Suprapubic skin (tissue), 4 donors: ENCODE measurements at regions not wholly inside any gene's neighbourhood (a gene's known extent, or its start where the extent isn't known, plus 50 kb on each side); places are given as distances from the start of the nearest gene placed in this dataset.

Source experiments
- EP300 ChIP-seq: sonication (generic); formaldehyde crosslinking; IDR thresholded peaks from one replicate; pipeline ENCODE4 v1.6.1; 2017; ENCODE audit warnings: antibody characterized with exemption
- POLR2A ChIP-seq, 2 donors: fragments of 450-650 bp; IDR thresholded peaks; one replicate each; pipeline ENCODE4 v1.6.1; 2017; ENCODE audit warnings: antibody characterized with exemption in 2 of 2, mild to moderate bottlenecking in 2 of 2, moderate library complexity in 2 of 2
- POLR2AphosphoS5 ChIP-seq, 3 donors: sonication (generic); formaldehyde crosslinking; IDR thresholded peaks; one replicate each; pipeline ENCODE4 v1.6.1; 2017; ENCODE audit warnings: antibody characterized with exemption in 3 of 3
- TF ChIP-seq, protein P1 (sequence below), 2 donors: fragments of 200-600 bp in 1 of 2; fragments of 450-650 bp in 1 of 2; sonication (generic) in 1 of 2; IDR thresholded peaks; one replicate each; pipeline ENCODE4 v1.5.1; 2016 to 2019; ENCODE audit warnings: antibody characterized with exemption in 2 of 2, mild to moderate bottlenecking in 1 of 2, moderate library complexity in 1 of 2

DNA sequence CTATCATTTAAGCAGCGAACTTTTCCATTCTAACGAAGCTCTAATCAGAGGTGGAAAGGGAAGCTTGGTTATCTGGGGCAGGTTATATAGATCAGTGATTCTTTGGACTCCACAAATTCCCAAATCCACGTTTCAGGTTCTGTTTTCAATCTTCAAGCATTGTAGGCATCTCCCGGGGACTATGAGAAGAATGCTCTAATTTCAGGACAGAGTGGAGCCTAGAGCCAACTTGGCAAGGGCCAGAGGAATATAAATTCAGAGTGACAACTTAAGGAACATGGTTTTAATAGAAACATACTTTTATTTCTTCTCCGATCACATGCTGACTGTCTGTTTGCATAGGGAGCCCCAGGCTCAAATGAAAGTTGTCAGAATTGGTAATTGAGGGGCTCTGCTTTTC is 514.0 kb upstream of the KLF4 start:
- TF ChIP-seq, protein P1, sequence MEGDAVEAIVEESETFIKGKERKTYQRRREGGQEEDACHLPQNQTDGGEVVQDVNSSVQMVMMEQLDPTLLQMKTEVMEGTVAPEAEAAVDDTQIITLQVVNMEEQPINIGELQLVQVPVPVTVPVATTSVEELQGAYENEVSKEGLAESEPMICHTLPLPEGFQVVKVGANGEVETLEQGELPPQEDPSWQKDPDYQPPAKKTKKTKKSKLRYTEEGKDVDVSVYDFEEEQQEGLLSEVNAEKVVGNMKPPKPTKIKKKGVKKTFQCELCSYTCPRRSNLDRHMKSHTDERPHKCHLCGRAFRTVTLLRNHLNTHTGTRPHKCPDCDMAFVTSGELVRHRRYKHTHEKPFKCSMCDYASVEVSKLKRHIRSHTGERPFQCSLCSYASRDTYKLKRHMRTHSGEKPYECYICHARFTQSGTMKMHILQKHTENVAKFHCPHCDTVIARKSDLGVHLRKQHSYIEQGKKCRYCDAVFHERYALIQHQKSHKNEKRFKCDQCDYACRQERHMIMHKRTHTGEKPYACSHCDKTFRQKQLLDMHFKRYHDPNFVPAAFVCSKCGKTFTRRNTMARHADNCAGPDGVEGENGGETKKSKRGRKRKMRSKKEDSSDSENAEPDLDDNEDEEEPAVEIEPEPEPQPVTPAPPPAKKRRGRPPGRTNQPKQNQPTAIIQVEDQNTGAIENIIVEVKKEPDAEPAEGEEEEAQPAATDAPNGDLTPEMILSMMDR (IDR thresholded peaks at IDR 0.05) = no peak
- TF ChIP-seq POLR2AphosphoS5 (IDR thresholded peaks at IDR 0.05) (no peak), POLR2A (IDR thresholded peaks at IDR 0.05) (no peak), EP300 (no peak)
